ENCODE measurements at regions not wholly inside any gene's neighbourhood (a gene's known extent, or its start where the extent isn't known, plus 50 kb on each side); places are given as distances from the start of the nearest gene placed in this dataset.

DNA sequence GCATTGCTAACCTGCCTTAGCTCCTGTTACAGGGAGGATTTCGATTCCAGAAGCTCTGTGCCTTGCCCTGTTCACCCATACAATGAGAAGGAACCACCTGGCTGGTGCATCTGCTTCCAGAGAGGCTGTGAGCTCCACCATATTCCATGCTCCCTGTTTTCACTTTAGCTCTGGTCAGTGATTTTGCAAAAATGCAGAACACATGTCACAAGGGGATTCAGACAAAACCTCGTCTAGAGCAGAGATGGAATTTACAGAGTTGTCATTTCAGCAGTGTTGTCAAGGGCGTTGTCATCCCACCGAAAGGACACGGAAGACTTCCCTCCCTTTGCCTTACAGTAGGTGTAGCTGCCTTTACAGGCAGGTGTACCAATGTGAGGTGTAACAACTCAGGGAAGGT is 223.0 kb upstream of the ARID1B start:
- 59% methylated on average over 5 of the region's 5 CpGs for WGBS
- Histone ChIP-seq H3K27me3 (no peaks in the 10 kb centered on the region), H3K9me3 (no peaks in the 10 kb centered on the region)

DNA sequence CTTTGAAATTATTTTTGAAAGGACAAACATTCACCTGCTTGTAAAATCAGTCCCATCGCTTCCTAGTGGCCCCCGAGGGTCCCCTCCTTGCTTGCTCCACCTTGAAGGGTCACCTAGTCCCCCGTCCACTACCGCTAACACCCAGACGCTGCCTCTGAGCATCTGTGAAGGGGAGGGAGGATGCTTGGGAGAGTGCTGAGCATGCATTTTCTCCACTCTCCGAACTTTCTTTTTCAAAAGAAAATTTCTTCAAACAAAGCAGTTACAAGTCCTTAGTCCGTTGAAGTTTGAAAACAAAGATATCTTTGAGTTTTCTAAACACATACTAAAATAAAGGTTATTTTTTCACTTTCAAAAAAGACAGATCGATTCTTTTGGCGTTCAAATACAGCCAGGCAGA is 224.3 kb upstream of the ARID1B start:
- 84% methylated on average over 9 of the region's 9 CpGs for WGBS

More for the DNA sequence above, 223.0 kb upstream of the ARID1B start:
- no peak for DNase-seq (ENCODE audit: low spot score in 2 of 2)
- H3K27ac ChIP-seq: no peak overlapping the region
- no peak for TF ChIP-seq POLR2A (IDR thresholded peaks at IDR 0.05)
- TF ChIP-seq, protein P1, sequence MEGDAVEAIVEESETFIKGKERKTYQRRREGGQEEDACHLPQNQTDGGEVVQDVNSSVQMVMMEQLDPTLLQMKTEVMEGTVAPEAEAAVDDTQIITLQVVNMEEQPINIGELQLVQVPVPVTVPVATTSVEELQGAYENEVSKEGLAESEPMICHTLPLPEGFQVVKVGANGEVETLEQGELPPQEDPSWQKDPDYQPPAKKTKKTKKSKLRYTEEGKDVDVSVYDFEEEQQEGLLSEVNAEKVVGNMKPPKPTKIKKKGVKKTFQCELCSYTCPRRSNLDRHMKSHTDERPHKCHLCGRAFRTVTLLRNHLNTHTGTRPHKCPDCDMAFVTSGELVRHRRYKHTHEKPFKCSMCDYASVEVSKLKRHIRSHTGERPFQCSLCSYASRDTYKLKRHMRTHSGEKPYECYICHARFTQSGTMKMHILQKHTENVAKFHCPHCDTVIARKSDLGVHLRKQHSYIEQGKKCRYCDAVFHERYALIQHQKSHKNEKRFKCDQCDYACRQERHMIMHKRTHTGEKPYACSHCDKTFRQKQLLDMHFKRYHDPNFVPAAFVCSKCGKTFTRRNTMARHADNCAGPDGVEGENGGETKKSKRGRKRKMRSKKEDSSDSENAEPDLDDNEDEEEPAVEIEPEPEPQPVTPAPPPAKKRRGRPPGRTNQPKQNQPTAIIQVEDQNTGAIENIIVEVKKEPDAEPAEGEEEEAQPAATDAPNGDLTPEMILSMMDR (IDR thresholded peaks at IDR 0.05): no peak
- no peak for TF ChIP-seq EP300 (IDR thresholded peaks at IDR 0.05)
- TF ChIP-seq POLR2AphosphoS5 (IDR thresholded peaks at IDR 0.05): no peak
- no peaks in the 10 kb centered on the region for H3K36me3 ChIP-seq
- no peak overlapping the region for H3K4me3 ChIP-seq
- H3K4me1 ChIP-seq: no peaks in the 10 kb centered on the region

DNA sequence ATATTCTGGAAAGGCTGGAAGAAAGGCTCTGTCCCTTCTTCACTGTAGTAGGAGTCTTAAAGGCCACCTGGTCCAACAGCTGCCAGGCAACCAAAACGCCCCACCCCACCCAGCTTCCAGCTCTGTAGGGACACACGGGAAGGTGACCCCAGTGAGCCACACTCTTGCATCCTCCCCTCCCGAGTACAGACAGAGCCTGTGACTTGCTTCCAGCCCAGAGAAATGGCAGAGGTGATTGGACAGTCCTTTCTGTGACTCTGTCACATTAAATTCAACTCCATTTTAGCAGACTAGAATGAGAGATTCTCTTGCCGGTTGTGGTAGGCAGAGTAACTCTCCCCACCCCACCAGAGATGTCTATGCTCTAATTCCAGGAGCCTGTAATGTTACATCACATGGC is 226.2 kb upstream of the ARID1B start:
- Histone ChIP-seq H3K36me3 (no peaks in the 10 kb centered on the region), H3K9me3 (no peaks in the 10 kb centered on the region), H3K27ac (no peak overlapping the region), H3K4me1 (no peaks in the 10 kb centered on the region), H3K27me3 (no peaks in the 10 kb centered on the region), H3K4me3 (no peak overlapping the region)
- 87% methylated on average over 2 of the region's 4 CpGs for whole genome bisulfite sequencing
- no peak for TF ChIP-seq POLR2A (IDR thresholded peaks at IDR 0.05)
- TF ChIP-seq EP300 (IDR thresholded peaks at IDR 0.05): no peak
- no peak for TF ChIP-seq POLR2AphosphoS5 (IDR thresholded peaks at IDR 0.05)
- TF ChIP-seq, protein P1 (IDR thresholded peaks at IDR 0.05): no peak
- DNase-seq (ENCODE audit: low spot score in 2 of 2): no peak

More for the DNA sequence above, 224.3 kb upstream of the ARID1B start:
- Histone ChIP-seq H3K27ac (no peak overlapping the region), H3K36me3 (no peaks in the 10 kb centered on the region), H3K9me3 (no peaks in the 10 kb centered on the region), H3K4me3 (no peak overlapping the region), H3K4me1 (no peaks in the 10 kb centered on the region), H3K27me3 (no peaks in the 10 kb centered on the region)
- TF ChIP-seq POLR2A (IDR thresholded peaks at IDR 0.05) (no peak), POLR2AphosphoS5 (IDR thresholded peaks at IDR 0.05) (no peak), EP300 (IDR thresholded peaks at IDR 0.05) (no peak)
- TF ChIP-seq, protein P1 (IDR thresholded peaks at IDR 0.05): no peak
- no peak for DNase-seq (ENCODE audit: low spot score in 2 of 2)

DNA sequence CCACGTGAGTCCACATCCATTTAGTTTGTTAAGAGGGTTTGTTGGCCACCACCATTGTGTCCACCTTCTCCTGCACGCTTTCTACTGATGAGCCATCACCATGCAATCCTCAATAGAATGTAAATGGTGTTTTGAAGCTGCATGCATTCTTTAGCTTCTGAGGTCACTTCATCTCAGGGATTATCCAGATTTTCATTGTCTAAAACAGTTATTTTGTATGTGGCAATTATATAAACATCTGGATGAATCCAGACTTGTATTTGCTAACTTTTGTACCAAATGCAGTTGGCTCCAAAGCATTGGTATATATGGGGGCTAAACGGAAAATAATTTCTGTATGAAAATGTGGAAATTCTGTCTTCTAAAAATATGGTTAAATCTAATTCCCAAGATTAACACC is 231.2 kb upstream of the ARID1B start:
- TF ChIP-seq POLR2A (IDR thresholded peaks at IDR 0.05) (no peak), POLR2AphosphoS5 (IDR thresholded peaks at IDR 0.05) (no peak), EP300 (IDR thresholded peaks at IDR 0.05) (no peak)
- TF ChIP-seq, protein P1 (IDR thresholded peaks at IDR 0.05): no peak
- Histone ChIP-seq H3K9me3 (no peaks in the 10 kb centered on the region), H3K4me3 (no peak overlapping the region), H3K4me1 (no peaks in the 10 kb centered on the region), H3K36me3 (no peaks in the 10 kb centered on the region), H3K27me3 (no peaks in the 10 kb centered on the region), H3K27ac (no peak overlapping the region)
- DNase-seq (ENCODE audit: low spot score in 2 of 2): no peak
- WGBS: 86% methylated on average over 3 of the region's 3 CpGs

DNA sequence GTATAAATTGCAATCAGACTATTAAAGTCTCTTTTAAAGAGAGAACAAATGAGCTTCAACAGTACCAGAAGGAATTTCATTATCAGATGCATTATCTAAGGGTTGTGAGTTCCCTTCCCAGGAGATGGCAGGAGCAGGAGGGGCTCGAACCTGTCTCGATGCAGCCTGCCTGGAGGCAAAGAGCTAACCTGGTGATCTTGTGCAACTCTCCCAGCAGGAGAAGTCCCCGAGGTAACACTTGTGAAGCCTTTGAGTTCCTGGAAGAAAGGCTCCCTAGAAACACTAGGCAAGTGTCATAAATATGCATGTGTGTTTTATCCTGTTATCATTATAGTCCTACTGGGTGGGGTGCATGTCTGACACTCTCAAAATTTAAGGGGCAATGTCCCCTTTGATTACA is 232.2 kb upstream of the ARID1B start:
- H3K36me3 ChIP-seq: no peaks in the 10 kb centered on the region
- no peak overlapping the region for H3K4me3 ChIP-seq
- 55% methylated on average over 3 of the region's 3 CpGs for WGBS
- H3K27ac ChIP-seq: no peak overlapping the region
- H3K4me1 ChIP-seq: no peaks in the 10 kb centered on the region
- no peaks in the 10 kb centered on the region for H3K9me3 ChIP-seq
- no peak for DNase-seq (ENCODE audit: low spot score in 2 of 2)
- TF ChIP-seq EP300 (IDR thresholded peaks at IDR 0.05): no peak
- TF ChIP-seq POLR2A (IDR thresholded peaks at IDR 0.05): no peak
- TF ChIP-seq, protein P1 (IDR thresholded peaks at IDR 0.05): no peak
- no peak for TF ChIP-seq POLR2AphosphoS5 (IDR thresholded peaks at IDR 0.05)
- H3K27me3 ChIP-seq: no peaks in the 10 kb centered on the region

All from suprapubic skin (tissue), 4 donors.